ENCODE measurements at regions not wholly inside any gene's neighbourhood (a gene's known extent, or its start where the extent isn't known, plus 50 kb on each side); places are given as distances from the start of the nearest gene placed in this dataset.

- no peak overlapping the region for H3K27ac ChIP-seq (ENCODE audit: low read depth, low read length, severe bottlenecking)
- H3K36me3 ChIP-seq (ENCODE audit: control insufficient read depth, insufficient read depth, low read length) = no peaks in the 10 kb centered on the region
- 89 to 95% methylated on average over 7 to 8 of the region's 8 CpGs for WGBS, 2 experiments (ENCODE audit: insufficient coverage in 2 of 2)
- H3K9me3 ChIP-seq (ENCODE audit: control insufficient read depth, low read length) = no peaks in the 10 kb centered on the region
- H3K4me1 ChIP-seq (ENCODE audit: control insufficient read depth, insufficient read depth, low read length, poor library complexity, severe bottlenecking) = no peaks in the 10 kb centered on the region
- no peak overlapping the region for H3K4me3 ChIP-seq (ENCODE audit: extremely low read depth, insufficient read depth, low read length, poor library complexity, severe bottlenecking)
Measured at GRCh38 chr10:123554656-123555055, 111.5 kb upstream of the GPR26 start.

- Histone ChIP-seq H3K36me3 (ENCODE audit: control insufficient read depth, insufficient read depth, low read length) (no peaks in the 10 kb centered on the region), H3K4me1 (ENCODE audit: control insufficient read depth, insufficient read depth, low read length, poor library complexity, severe bottlenecking) (no peaks in the 10 kb centered on the region), H3K27ac (ENCODE audit: low read depth, low read length, severe bottlenecking) (no peak overlapping the region), H3K9me3 (ENCODE audit: control insufficient read depth, low read length) (no peaks in the 10 kb centered on the region), H3K4me3 (ENCODE audit: extremely low read depth, insufficient read depth, low read length, poor library complexity, severe bottlenecking) (no peak overlapping the region)
- WGBS, 2 experiments (ENCODE audit: insufficient coverage in 2 of 2) = 100% methylated on average over 1 of the region's 4 CpGs
Measured at GRCh38 chr10:123555616-123556015, 110.5 kb upstream of the GPR26 start.

GRCh38 chr10:123556049-123556448 is 110.1 kb upstream of the GPR26 start:
- Histone ChIP-seq H3K9me3 (ENCODE audit: control insufficient read depth, low read length) (no peaks in the 10 kb centered on the region), H3K36me3 (ENCODE audit: control insufficient read depth, insufficient read depth, low read length) (no peaks in the 10 kb centered on the region), H3K4me3 (ENCODE audit: extremely low read depth, insufficient read depth, low read length, poor library complexity, severe bottlenecking) (no peak overlapping the region), H3K27ac (ENCODE audit: low read depth, low read length, severe bottlenecking) (no peak overlapping the region), H3K4me1 (ENCODE audit: control insufficient read depth, insufficient read depth, low read length, poor library complexity, severe bottlenecking) (no peaks in the 10 kb centered on the region)
- 83 to 91% methylated on average over 4 to 7 of the region's 7 CpGs for WGBS, 2 experiments (ENCODE audit: insufficient coverage in 2 of 2)

- no peak overlapping the region for H3K27ac ChIP-seq (ENCODE audit: low read depth, low read length, severe bottlenecking)
- no peak overlapping the region for H3K4me3 ChIP-seq (ENCODE audit: extremely low read depth, insufficient read depth, low read length, poor library complexity, severe bottlenecking)
- no peaks in the 10 kb centered on the region for H3K4me1 ChIP-seq (ENCODE audit: control insufficient read depth, insufficient read depth, low read length, poor library complexity, severe bottlenecking)
- H3K9me3 ChIP-seq (ENCODE audit: control insufficient read depth, low read length) = no peaks in the 10 kb centered on the region
- no peaks in the 10 kb centered on the region for H3K36me3 ChIP-seq (ENCODE audit: control insufficient read depth, insufficient read depth, low read length)
- 92 to 93% methylated on average over 15 to 16 of the region's 16 CpGs for WGBS, 2 experiments (ENCODE audit: insufficient coverage in 2 of 2)
Measured at GRCh38 chr10:123556736-123557135, 109.4 kb upstream of the GPR26 start.

GRCh38 chr10:123557366-123558108 is 108.6 kb upstream of the GPR26 start:
- H3K36me3 ChIP-seq (ENCODE audit: control insufficient read depth, insufficient read depth, low read length) = no peaks in the 10 kb centered on the region
- 76 to 91% methylated on average over 5 to 6 of the region's 8 CpGs for WGBS, 2 experiments (ENCODE audit: insufficient coverage in 2 of 2)
- no peak overlapping the region for H3K27ac ChIP-seq (ENCODE audit: low read depth, low read length, severe bottlenecking)
- no peaks in the 10 kb centered on the region for H3K4me1 ChIP-seq (ENCODE audit: control insufficient read depth, insufficient read depth, low read length, poor library complexity, severe bottlenecking)
- no peaks in the 10 kb centered on the region for H3K9me3 ChIP-seq (ENCODE audit: control insufficient read depth, low read length)
- no peak overlapping the region for H3K4me3 ChIP-seq (ENCODE audit: extremely low read depth, insufficient read depth, low read length, poor library complexity, severe bottlenecking)

- 76 to 86% methylated on average over 13 to 15 of the region's 17 CpGs for WGBS, 2 experiments (ENCODE audit: insufficient coverage in 2 of 2)
Measured at GRCh38 chr10:123558651-123559050, 107.5 kb upstream of the GPR26 start.

GRCh38 chr10:123559066-123559822 is 106.9 kb upstream of the GPR26 start:
- WGBS, 2 experiments (ENCODE audit: insufficient coverage in 2 of 2) = 49 to 56% methylated on average over 20 to 28 of the region's 28 CpGs
- H3K4me1 ChIP-seq (ENCODE audit: control insufficient read depth, insufficient read depth, low read length, poor library complexity, severe bottlenecking) = no peaks in the 10 kb centered on the region
- no peak overlapping the region for H3K4me3 ChIP-seq (ENCODE audit: extremely low read depth, insufficient read depth, low read length, poor library complexity, severe bottlenecking)
- H3K36me3 ChIP-seq (ENCODE audit: control insufficient read depth, insufficient read depth, low read length) = no peaks in the 10 kb centered on the region
- H3K27ac ChIP-seq (ENCODE audit: low read depth, low read length, severe bottlenecking) = no peak overlapping the region
- H3K9me3 ChIP-seq (ENCODE audit: control insufficient read depth, low read length) = no peaks in the 10 kb centered on the region

More at GRCh38 chr10:123558651-123559050, 107.5 kb upstream of the GPR26 start:
- Histone ChIP-seq H3K27ac (ENCODE audit: low read depth, low read length, severe bottlenecking) (no peak overlapping the region), H3K4me1 (ENCODE audit: control insufficient read depth, insufficient read depth, low read length, poor library complexity, severe bottlenecking) (no peaks in the 10 kb centered on the region), H3K36me3 (ENCODE audit: control insufficient read depth, insufficient read depth, low read length) (no peaks in the 10 kb centered on the region), H3K9me3 (ENCODE audit: control insufficient read depth, low read length) (no peaks in the 10 kb centered on the region), H3K4me3 (ENCODE audit: extremely low read depth, insufficient read depth, low read length, poor library complexity, severe bottlenecking) (no peak overlapping the region)

GRCh38 chr10:123559823-123560092 is 106.4 kb upstream of the GPR26 start:
- H3K27ac ChIP-seq (ENCODE audit: low read depth, low read length, severe bottlenecking) = no peak overlapping the region
- no peaks in the 10 kb centered on the region for H3K9me3 ChIP-seq (ENCODE audit: control insufficient read depth, low read length)
- H3K4me1 ChIP-seq (ENCODE audit: control insufficient read depth, insufficient read depth, low read length, poor library complexity, severe bottlenecking) = no peaks in the 10 kb centered on the region
- 78 to 84% methylated on average over 7 of the region's 7 CpGs for WGBS, 2 experiments (ENCODE audit: insufficient coverage in 2 of 2)
- no peaks in the 10 kb centered on the region for H3K36me3 ChIP-seq (ENCODE audit: control insufficient read depth, insufficient read depth, low read length)
- H3K4me3 ChIP-seq (ENCODE audit: extremely low read depth, insufficient read depth, low read length, poor library complexity, severe bottlenecking) = no peak overlapping the region

GRCh38 chr10:123560301-123561140 is 105.6 kb upstream of the GPR26 start:
- Histone ChIP-seq H3K4me1 (ENCODE audit: control insufficient read depth, insufficient read depth, low read length, poor library complexity, severe bottlenecking) (no peaks in the 10 kb centered on the region), H3K9me3 (ENCODE audit: control insufficient read depth, low read length) (no peaks in the 10 kb centered on the region), H3K4me3 (ENCODE audit: extremely low read depth, insufficient read depth, low read length, poor library complexity, severe bottlenecking) (no peak overlapping the region), H3K27ac (ENCODE audit: low read depth, low read length, severe bottlenecking) (no peak overlapping the region), H3K36me3 (ENCODE audit: control insufficient read depth, insufficient read depth, low read length) (no peaks in the 10 kb centered on the region)
- WGBS, 2 experiments (ENCODE audit: insufficient coverage in 2 of 2) = 78 to 83% methylated on average over 11 to 12 of the region's 13 CpGs

GRCh38 chr10:123561141-123561440 is 105.1 kb upstream of the GPR26 start:
- WGBS, 2 experiments (ENCODE audit: insufficient coverage in 2 of 2) = 60 to 82% methylated on average over 1 to 4 of the region's 4 CpGs

More at GRCh38 chr10:123561141-123561440, 105.1 kb upstream of the GPR26 start:
- no peak overlapping the region for H3K27ac ChIP-seq (ENCODE audit: low read depth, low read length, severe bottlenecking)
- H3K4me3 ChIP-seq (ENCODE audit: extremely low read depth, insufficient read depth, low read length, poor library complexity, severe bottlenecking) = no peak overlapping the region
- H3K9me3 ChIP-seq (ENCODE audit: control insufficient read depth, low read length) = no peaks in the 10 kb centered on the region
- H3K4me1 ChIP-seq (ENCODE audit: control insufficient read depth, insufficient read depth, low read length, poor library complexity, severe bottlenecking) = no peaks in the 10 kb centered on the region
- no peaks in the 10 kb centered on the region for H3K36me3 ChIP-seq (ENCODE audit: control insufficient read depth, insufficient read depth, low read length)

Measured in mesodermal cell (in vitro differentiated cells).